ENCODE measurements at regions not wholly inside any gene's neighbourhood (a gene's known extent, or its start where the extent isn't known, plus 50 kb on each side); places are given as distances from the start of the nearest gene placed in this dataset.

DNA sequence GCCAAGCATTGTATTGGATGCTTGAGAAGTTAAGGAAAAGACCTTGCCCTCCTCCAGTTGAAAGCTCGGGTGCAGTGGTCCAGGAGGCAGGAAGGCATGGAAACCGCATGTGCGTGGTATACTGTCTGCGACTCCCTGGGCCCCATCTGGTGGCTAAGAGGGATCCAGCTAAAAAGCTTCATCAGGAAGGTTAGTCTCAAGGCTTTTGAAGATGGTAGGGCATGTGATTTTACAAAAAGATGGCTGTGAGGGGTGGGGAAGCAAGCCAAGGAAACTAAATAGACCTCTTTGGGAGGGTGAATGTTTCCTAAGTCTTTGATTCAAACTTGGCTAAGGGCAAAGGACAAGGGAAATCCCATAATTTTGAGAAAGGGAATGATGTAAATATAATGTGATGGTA lies 109.1 kb upstream of the TIAM2 start:
- TF ChIP-seq, protein P1, sequence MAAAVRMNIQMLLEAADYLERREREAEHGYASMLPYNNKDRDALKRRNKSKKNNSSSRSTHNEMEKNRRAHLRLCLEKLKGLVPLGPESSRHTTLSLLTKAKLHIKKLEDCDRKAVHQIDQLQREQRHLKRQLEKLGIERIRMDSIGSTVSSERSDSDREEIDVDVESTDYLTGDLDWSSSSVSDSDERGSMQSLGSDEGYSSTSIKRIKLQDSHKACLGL (CRISPR knock-in tag; IDR thresholded peaks at IDR 0.05; ENCODE audit: borderline replicate concordance, poor library complexity, severe bottlenecking): no peak
- TF ChIP-seq POLR2A (conservative IDR thresholded peaks at IDR 0.05): no peak
- TF ChIP-seq KLF1 (tag; IDR thresholded peaks at IDR 0.05): no peak
- TF ChIP-seq, protein P2, sequence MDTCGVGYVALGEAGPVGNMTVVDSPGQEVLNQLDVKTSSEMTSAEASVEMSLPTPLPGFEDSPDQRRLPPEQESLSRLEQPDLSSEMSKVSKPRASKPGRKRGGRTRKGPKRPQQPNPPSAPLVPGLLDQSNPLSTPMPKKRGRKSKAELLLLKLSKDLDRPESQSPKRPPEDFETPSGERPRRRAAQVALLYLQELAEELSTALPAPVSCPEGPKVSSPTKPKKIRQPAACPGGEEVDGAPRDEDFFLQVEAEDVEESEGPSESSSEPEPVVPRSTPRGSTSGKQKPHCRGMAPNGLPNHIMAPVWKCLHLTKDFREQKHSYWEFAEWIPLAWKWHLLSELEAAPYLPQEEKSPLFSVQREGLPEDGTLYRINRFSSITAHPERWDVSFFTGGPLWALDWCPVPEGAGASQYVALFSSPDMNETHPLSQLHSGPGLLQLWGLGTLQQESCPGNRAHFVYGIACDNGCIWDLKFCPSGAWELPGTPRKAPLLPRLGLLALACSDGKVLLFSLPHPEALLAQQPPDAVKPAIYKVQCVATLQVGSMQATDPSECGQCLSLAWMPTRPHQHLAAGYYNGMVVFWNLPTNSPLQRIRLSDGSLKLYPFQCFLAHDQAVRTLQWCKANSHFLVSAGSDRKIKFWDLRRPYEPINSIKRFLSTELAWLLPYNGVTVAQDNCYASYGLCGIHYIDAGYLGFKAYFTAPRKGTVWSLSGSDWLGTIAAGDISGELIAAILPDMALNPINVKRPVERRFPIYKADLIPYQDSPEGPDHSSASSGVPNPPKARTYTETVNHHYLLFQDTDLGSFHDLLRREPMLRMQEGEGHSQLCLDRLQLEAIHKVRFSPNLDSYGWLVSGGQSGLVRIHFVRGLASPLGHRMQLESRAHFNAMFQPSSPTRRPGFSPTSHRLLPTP (IDR thresholded peaks at IDR 0.05; ENCODE audit: borderline replicate concordance, extremely low read depth, insufficient read length): no peak

All from K562 (cell line).